ENCODE measurements at regions not wholly inside any gene's neighbourhood (a gene's known extent, or its start where the extent isn't known, plus 50 kb on each side); places are given as distances from the start of the nearest gene placed in this dataset.

- TF ChIP-seq ZNF404 (tag by site-specific recombination; IDR thresholded peaks at IDR 0.05) (no peak), SETDB1 (IDR thresholded peaks at IDR 0.05; ENCODE audit: insufficient read length, low read length) (no peak), YY1 (tag by site-specific recombination; IDR thresholded peaks at IDR 0.05) (no peak), ZNF600 (tag by site-specific recombination; IDR thresholded peaks at IDR 0.05) (no peak)
Measured at GRCh38 chr1:117694543-117694942, 88.7 kb downstream of the TENT5C start (continued).

- TF ChIP-seq ZNF791 (tag by site-specific recombination; IDR thresholded peaks at IDR 0.05), result no peak
- no peak for TF ChIP-seq ZNF248 (tag by site-specific recombination; IDR thresholded peaks at IDR 0.05)
- TF ChIP-seq ZNF510 (tag by site-specific recombination; IDR thresholded peaks at IDR 0.05; ENCODE audit: insufficient replicate concordance), result no peak
- no peak for TF ChIP-seq ZNF548 (tag by site-specific recombination; IDR thresholded peaks at IDR 0.05)
- TF ChIP-seq GLI2 (tag by site-specific recombination; IDR thresholded peaks at IDR 0.05; ENCODE audit: borderline replicate concordance, low read depth), result no peak
- TF ChIP-seq ZNF121 (tag by site-specific recombination; IDR thresholded peaks at IDR 0.05), result no peak
- TF ChIP-seq GLI4 (tag by site-specific recombination; IDR thresholded peaks at IDR 0.05), result no peak
- no peak for TF ChIP-seq ZNF660 (tag by site-specific recombination; IDR thresholded peaks at IDR 0.05)
Measured at GRCh38 chr1:117695796-117696490, 90.1 kb downstream of the TENT5C start.

GRCh38 chr1:117696561-117696960 lies 90.7 kb downstream of the TENT5C start:
- TF ChIP-seq ZNF48 (tag by site-specific recombination; IDR thresholded peaks at IDR 0.05) (no peak), ZNF658 (tag by site-specific recombination; IDR thresholded peaks at IDR 0.05) (no peak), ELK4 (IDR thresholded peaks at IDR 0.05; ENCODE audit: borderline replicate concordance, low read depth, low read length) (no peak), SCRT1 (tag by site-specific recombination; IDR thresholded peaks at IDR 0.05; ENCODE audit: borderline replicate concordance) (no peak), ZNF214 (tag by site-specific recombination; IDR thresholded peaks at IDR 0.05; ENCODE audit: borderline replicate concordance) (no peak), ZNF660 (tag by site-specific recombination; IDR thresholded peaks at IDR 0.05) (no peak), SP3 (tag by site-specific recombination; IDR thresholded peaks at IDR 0.05) (no peak), ZNF24 (tag by site-specific recombination; IDR thresholded peaks at IDR 0.05) (no peak)
- Histone ChIP-seq H3K36me3 (ENCODE audit: control insufficient read depth in 2 of 2, insufficient read depth in 1 of 2, low read length in 2 of 2) (no peaks in the 10 kb centered on the region), H3K27ac (ENCODE audit: extremely low read depth, low read depth, low read length) (no peak overlapping the region), H3K4me3 (ENCODE audit: low read depth, low read length) (no peak overlapping the region), H3K9me3 (ENCODE audit: control insufficient read depth, insufficient read depth, low read depth, low read length) (no peaks in the 10 kb centered on the region), H3K4me1 (ENCODE audit: control insufficient read depth, insufficient read depth, low read length) (no peaks in the 10 kb centered on the region)
- POLR2A ChIA-PET, result no interaction called here
- CTCF ChIA-PET, result interaction anchor here (0.7 to 2.2 kb wide), 4 partner anchors 9 to 161 kb away, joined by 3 to 7 read pairs (median 4); no protein-coding TSS in a partner anchor

More at GRCh38 chr1:117695796-117696490, 90.1 kb downstream of the TENT5C start:
- ChIA-PET CTCF (interaction anchor here (2.2 kb wide), 1 partner anchor 59 kb away, joined by 7 read pairs; no protein-coding TSS in a partner anchor), POLR2A (no interaction called here)
- H3K4me3 ChIP-seq (ENCODE audit: low read depth, low read length), result no peak overlapping the region
- H3K4me1 ChIP-seq (ENCODE audit: control insufficient read depth, insufficient read depth, low read length), result no peaks in the 10 kb centered on the region
- no peaks in the 10 kb centered on the region for H3K36me3 ChIP-seq (ENCODE audit: control insufficient read depth in 2 of 2, insufficient read depth in 1 of 2, low read length in 2 of 2)
- no peaks in the 10 kb centered on the region for H3K9me3 ChIP-seq (ENCODE audit: control insufficient read depth, insufficient read depth, low read depth, low read length)
- no peak overlapping the region for H3K27ac ChIP-seq (ENCODE audit: extremely low read depth, low read depth, low read length)

- CTCF ChIA-PET, result interaction anchor here (0.5 to 2.2 kb wide), 7 partner anchors 10 to 376 kb away, joined by 3 to 7 read pairs (median 4); no protein-coding TSS in a partner anchor
Measured at GRCh38 chr1:117697220-117697781, 91.5 kb downstream of the TENT5C start.

More at GRCh38 chr1:117697220-117697781, 91.5 kb downstream of the TENT5C start:
- Histone ChIP-seq H3K4me1 (ENCODE audit: control insufficient read depth, insufficient read depth, low read length) (no peaks in the 10 kb centered on the region), H3K36me3 (ENCODE audit: control insufficient read depth in 2 of 2, insufficient read depth in 1 of 2, low read length in 2 of 2) (no peaks in the 10 kb centered on the region), H3K4me3 (ENCODE audit: low read depth, low read length) (no peak overlapping the region), H3K9me3 (ENCODE audit: control insufficient read depth, insufficient read depth, low read depth, low read length) (no peaks in the 10 kb centered on the region), H3K27ac (ENCODE audit: extremely low read depth, low read depth, low read length) (no peak overlapping the region)
- POLR2A ChIA-PET, result no interaction called here
- TF ChIP-seq ZNF24 (tag by site-specific recombination; IDR thresholded peaks at IDR 0.05) (no peak), ZNF660 (tag by site-specific recombination; IDR thresholded peaks at IDR 0.05) (no peak), SCRT1 (tag by site-specific recombination; IDR thresholded peaks at IDR 0.05; ENCODE audit: borderline replicate concordance) (no peak), ZNF169 (tag by site-specific recombination; IDR thresholded peaks at IDR 0.05) (no peak)

Measured in HEK293 (cell line).